Esophagus squamous epithelium (tissue), 5 donors: ENCODE measurements at regions not wholly inside any gene's neighbourhood (a gene's known extent, or its start where the extent isn't known, plus 50 kb on each side); places are given as distances from the start of the nearest gene placed in this dataset.
"Not testable (repeated sequence)": the region's sequence is repeated elsewhere in the genome, so short reads cannot be mapped to it uniquely, and the experiment has no call there.

Experiments used
- DNase-seq: peaks from one replicate; lab custom pipeline; 2025; lab: John Stamatoyannopoulos, UW
- H3K27ac ChIP-seq, 4 donors: fragments of 200-600 bp; sonication (generic); one replicate each; pipeline ENCODE4 v1.5.1; 2016 to 2019; ENCODE audit warnings: mild to moderate bottlenecking in 1 of 4
- H3K27me3 ChIP-seq, 4 donors: fragments of 200-600 bp; sonication (generic); 1 replicate in 3 of 4; 2 replicates in 1 of 4; pipeline versions ENCODE4 v1.5.1 to v1.6.0; 2017 to 2021; ENCODE audit warnings: antibody characterized with exemption in 1 of 4
- H3K36me3 ChIP-seq, 3 donors: fragments of 200-600 bp; sonication (generic); one replicate each; pipeline ENCODE4 v1.5.1; 2016 to 2019
- H3K4me1 ChIP-seq, 3 donors: fragments of 200-600 bp; sonication (generic); one replicate each; pipeline ENCODE4 v1.5.1; 2017 to 2019
- H3K4me3 ChIP-seq, 4 donors: fragments of 200-600 bp; sonication (generic); 1 replicate in 3 of 4; 2 replicates in 1 of 4; pipeline ENCODE4 v1.5.1; 2016 to 2019; ENCODE audit warnings: mild to moderate bottlenecking in 2 of 4, moderate library complexity in 1 of 4
- H3K9me3 ChIP-seq, 3 donors: fragments of 200-600 bp; sonication (generic); one replicate each; pipeline ENCODE4 v1.5.1; 2016 to 2019
- CTCF ChIP-seq, 6 experiments: fragments of 450-650 bp in 4 of 6; fragments of 200-600 bp in 2 of 6; sonication (generic) in 2 of 6; IDR thresholded peaks; one replicate each; pipeline ENCODE4 v1.5.1; 2016 to 2019; ENCODE audit warnings: antibody characterized with exemption in 6 of 6, mild to moderate bottlenecking in 4 of 6, moderate library complexity in 4 of 6
- POLR2A ChIP-seq, 4 donors: fragments of 450-650 bp; IDR thresholded peaks; one replicate each; pipeline ENCODE4 v1.6.1; 2017; ENCODE audit warnings: antibody characterized with exemption in 4 of 4, mild to moderate bottlenecking in 4 of 4, moderate library complexity in 3 of 4
- WGBS, 2 donors: methylation state at CpG; one replicate each; pipeline ENCODE4 v1.1.5; 2018; 5-methylcytosine and 5-hydroxymethylcytosine counted together
- intact Hi-C: fragments of 100-400 bp; cut with DNase I; formaldehyde crosslinking; loops from one replicate; pipeline ENCODE4 v1.15.0; 2022
- donor health status: DM: yes; HTN: yes; CAD: no.

- Histone ChIP-seq H3K27me3 (peaks cover 0 to 26% (median 0%) of the 10 kb centered on the region in 4 donors), H3K27ac (no peak overlapping the region), H3K4me3 (no peak overlapping the region), H3K36me3 (no peaks in the 10 kb centered on the region), H3K4me1 (no peaks in the 10 kb centered on the region), H3K9me3 (no peaks in the 10 kb centered on the region)
- TF ChIP-seq CTCF (IDR thresholded peaks at IDR 0.05) (no peak), POLR2A (IDR thresholded peaks at IDR 0.05) (no peak)
- intact Hi-C loops, result no loop called here
- no peak for DNase-seq
- WGBS, 2 donors, result 69 to 77% methylated on average over 6 of the region's 13 CpGs
Measured at GRCh38 chr1:29591601-29592260, 355.4 kb downstream of the PTPRU start.

DNA sequence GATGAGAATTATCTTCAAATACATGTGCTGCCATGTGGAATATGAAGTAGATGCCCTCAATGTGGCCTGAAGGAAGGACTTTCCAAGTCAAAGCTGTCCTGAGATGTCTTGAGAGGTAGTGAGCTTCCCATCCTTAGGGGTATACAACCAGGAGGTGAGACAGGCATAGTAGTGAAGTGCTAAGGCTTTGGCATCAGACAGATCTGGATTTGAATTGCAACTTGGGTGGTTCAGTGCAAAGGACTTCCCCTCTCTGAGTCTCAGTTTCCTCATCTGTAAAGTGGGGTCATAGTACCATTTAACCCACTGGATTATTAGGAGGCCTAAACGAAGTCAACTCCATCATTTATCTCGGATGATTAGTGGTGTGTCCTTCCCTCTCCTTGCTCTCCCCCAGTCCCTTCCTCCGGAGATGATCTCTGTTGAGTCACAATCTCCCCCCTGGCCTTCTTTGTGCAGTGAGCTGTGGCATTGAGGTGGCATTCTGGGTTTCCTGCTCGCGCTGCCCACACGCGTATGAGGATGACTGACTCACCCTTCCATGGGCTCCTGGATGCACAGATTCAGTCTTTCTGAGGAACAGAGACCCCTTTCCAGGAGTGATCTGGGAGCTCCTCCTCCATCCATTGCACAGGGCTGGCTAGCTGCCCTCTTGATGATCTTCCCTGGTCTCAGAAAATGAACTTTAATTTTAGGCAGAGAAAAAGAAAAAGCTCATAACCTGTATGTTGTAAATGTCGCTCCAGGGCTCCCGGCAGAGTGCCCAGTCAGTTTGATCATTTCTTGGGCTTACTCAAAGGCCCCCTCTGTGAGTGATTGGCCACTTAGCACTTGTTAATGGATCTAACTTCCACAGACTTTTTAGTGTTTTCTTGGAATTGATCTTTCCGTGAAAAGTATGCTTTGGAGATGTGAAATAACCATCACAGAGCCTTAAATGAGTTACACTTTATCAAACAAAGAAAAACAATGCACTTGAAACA lies 354.6 kb downstream of the PTPRU start:
- 27 to 39% methylated on average over 6 to 8 of the region's 10 CpGs for WGBS, 2 donors
- Histone ChIP-seq H3K27ac (no peak overlapping the region), H3K9me3 (no peaks in the 10 kb centered on the region), H3K36me3 (no peaks in the 10 kb centered on the region), H3K4me1 (no peaks in the 10 kb centered on the region), H3K4me3 (no peak overlapping the region), H3K27me3 (peaks cover 0 to 26% (median 0%) of the 10 kb centered on the region in 4 donors)
- TF ChIP-seq POLR2A (IDR thresholded peaks at IDR 0.05) (no peak), CTCF (IDR thresholded peaks at IDR 0.05) (no peak)
- DNase-seq, result no peak
- intact Hi-C loops, result no loop called here

DNA sequence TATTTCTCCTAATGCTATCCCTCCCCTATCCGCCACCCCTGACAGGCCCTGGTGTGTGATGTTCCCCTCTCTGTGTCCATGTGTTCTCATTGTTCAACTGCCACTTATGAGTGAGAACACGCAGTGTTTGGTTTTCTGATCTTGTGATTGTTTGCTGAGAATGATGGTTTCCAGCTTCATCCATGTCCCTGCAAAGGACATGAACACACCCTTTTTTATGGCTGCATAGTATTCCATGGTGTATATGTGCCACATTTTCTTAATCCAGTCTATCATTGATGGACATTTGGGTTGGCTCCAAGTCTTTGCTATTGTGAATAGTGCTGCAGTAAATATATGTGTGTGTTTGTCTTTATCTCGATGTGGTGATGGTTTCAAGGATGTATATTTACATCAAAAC lies 353.4 kb downstream of the PTPRU start:
- H3K27ac ChIP-seq, DNase-seq, H3K9me3 ChIP-seq, H3K36me3 ChIP-seq, intact Hi-C loops, H3K4me1 ChIP-seq, H3K4me3 ChIP-seq: not testable (repeated sequence)
- H3K27me3 ChIP-seq, result peaks cover 0 to 26% (median 0%) of the 10 kb centered on the region in 4 donors
- 80 to 85% methylated on average over 3 of the region's 3 CpGs for WGBS, 2 donors

- TF ChIP-seq POLR2A (IDR thresholded peaks at IDR 0.05) (no peak), CTCF (IDR thresholded peaks at IDR 0.05) (no peak)
- no peak overlapping the region for H3K27ac ChIP-seq
- intact Hi-C loops, result no loop called here
- H3K4me1 ChIP-seq, result peaks cover 0 to 11% (median 4%) of the 10 kb centered on the region in 3 donors
- no peaks in the 10 kb centered on the region for H3K36me3 ChIP-seq
- no peaks in the 10 kb centered on the region for H3K9me3 ChIP-seq
- H3K27me3 ChIP-seq, result peaks cover 0 to 22% (median 0%) of the 10 kb centered on the region in 4 donors
- no peak for DNase-seq
- H3K4me3 ChIP-seq, result no peak overlapping the region
- 57 to 70% methylated on average over 3 of the region's 4 CpGs for WGBS, 2 donors
Measured at GRCh38 chr1:29586991-29587745, 350.8 kb downstream of the PTPRU start.

DNA sequence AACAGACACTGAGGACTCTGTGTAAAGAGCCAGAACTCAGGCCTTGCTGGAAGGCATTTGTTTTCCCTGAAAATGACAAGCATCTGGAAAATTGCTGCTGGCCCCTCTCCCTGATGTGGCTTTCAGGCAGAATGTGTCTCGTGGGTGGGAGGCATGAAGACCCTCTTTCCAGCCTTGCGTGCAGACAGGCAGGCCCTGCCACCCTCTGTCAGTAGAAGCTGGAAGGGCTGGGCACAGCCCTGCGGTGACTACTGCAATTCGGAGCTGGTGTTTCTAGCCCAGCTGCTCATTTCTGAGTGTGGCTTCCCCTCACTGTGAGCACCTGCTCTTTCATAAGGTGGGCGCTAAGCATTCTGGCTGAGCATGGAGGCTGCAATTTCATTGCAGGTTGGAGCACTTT lies 349.9 kb downstream of the PTPRU start:
- TF ChIP-seq CTCF (IDR thresholded peaks at IDR 0.05) (no peak), POLR2A (IDR thresholded peaks at IDR 0.05) (no peak)
- H3K4me1 ChIP-seq, result peaks cover 0 to 11% (median 4%) of the 10 kb centered on the region in 3 donors
- no peaks in the 10 kb centered on the region for H3K9me3 ChIP-seq
- no peak overlapping the region for H3K4me3 ChIP-seq
- no peak overlapping the region for H3K27ac ChIP-seq
- WGBS, 2 donors, result 80 to 83% methylated on average over 2 to 3 of the region's 5 CpGs
- intact Hi-C loops, result no loop called here
- no peak for DNase-seq
- no peaks in the 10 kb centered on the region for H3K36me3 ChIP-seq
- peaks cover 0 to 16% (median 0%) of the 10 kb centered on the region in 4 donors for H3K27me3 ChIP-seq
